ENCODE measurements at regions not wholly inside any gene's neighbourhood (a gene's known extent, or its start where the extent isn't known, plus 50 kb on each side); places are given as distances from the start of the nearest gene placed in this dataset.

DNA sequence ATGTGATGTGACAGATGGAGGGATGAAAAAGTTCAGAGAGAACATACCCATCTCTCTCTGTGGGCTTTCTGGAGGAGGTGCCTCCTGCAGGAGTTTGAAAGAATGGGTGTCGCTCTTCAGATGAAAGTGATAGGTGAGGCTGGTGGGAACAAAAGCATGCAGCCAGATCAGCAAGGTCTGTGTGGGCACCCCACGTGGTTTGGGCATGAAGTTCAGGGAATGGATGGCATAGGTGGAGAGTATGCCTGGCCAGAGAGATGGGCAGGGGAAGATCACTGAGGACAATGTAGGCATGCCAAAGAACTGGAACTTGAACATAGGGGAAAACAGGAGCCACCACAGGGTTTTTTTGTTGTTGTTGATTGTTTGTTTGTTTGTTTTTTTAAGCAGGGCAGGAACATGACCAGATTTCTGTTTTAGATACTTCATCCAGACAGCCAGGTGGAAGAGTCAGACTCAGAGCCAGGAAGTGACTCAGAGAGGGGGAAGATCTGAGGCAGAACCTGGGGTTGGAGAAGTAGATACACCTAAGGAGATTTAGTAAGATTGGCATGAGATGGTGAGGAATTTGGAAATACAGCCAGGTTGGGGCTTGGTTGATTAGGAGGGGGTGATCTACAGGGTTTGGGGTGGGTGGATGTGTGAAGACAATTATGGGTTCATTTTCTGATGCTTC lies 64.8 kb upstream of the CLSTN2 start:
- Mint-ChIP-seq H3K27ac (ENCODE audit: unreplicated experiment) (no peak overlapping the region), H3K27me3 (ENCODE audit: unreplicated experiment) (no peaks in the 10 kb centered on the region), H3K9me3 (ENCODE audit: unreplicated experiment) (no peaks in the 10 kb centered on the region), H3K36me3 (ENCODE audit: low read depth, unreplicated experiment) (no peaks in the 10 kb centered on the region), H3K4me1 (ENCODE audit: unreplicated experiment) (no peaks in the 10 kb centered on the region), H3K4me3 (ENCODE audit: unreplicated experiment) (no peak overlapping the region)
- DNase-seq (ENCODE audit: low spot score): no peak
- TF ChIP-seq, protein P1, sequence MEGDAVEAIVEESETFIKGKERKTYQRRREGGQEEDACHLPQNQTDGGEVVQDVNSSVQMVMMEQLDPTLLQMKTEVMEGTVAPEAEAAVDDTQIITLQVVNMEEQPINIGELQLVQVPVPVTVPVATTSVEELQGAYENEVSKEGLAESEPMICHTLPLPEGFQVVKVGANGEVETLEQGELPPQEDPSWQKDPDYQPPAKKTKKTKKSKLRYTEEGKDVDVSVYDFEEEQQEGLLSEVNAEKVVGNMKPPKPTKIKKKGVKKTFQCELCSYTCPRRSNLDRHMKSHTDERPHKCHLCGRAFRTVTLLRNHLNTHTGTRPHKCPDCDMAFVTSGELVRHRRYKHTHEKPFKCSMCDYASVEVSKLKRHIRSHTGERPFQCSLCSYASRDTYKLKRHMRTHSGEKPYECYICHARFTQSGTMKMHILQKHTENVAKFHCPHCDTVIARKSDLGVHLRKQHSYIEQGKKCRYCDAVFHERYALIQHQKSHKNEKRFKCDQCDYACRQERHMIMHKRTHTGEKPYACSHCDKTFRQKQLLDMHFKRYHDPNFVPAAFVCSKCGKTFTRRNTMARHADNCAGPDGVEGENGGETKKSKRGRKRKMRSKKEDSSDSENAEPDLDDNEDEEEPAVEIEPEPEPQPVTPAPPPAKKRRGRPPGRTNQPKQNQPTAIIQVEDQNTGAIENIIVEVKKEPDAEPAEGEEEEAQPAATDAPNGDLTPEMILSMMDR (IDR thresholded peaks at IDR 0.05; ENCODE audit: unreplicated experiment): no peak

DNA sequence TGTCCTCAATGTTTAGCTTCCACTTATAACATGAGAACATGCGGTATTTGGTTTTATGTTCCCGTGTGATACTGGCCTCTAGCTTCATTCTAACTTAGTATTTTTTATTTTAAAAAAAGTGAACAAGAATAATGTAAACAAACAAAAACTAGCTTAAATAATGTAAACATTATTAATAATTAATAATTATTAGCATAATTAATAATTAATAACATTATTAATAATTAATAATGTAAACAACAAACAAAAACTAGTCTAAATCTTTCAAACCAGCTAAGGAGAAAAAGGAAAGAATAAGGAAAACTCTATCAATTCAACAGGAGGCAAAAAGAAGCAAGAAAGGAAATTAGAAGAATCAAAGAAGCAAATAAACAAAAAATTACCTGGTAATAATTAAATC lies 66.2 kb upstream of the CLSTN2 start:
- Mint-ChIP-seq H3K36me3 (ENCODE audit: low read depth, unreplicated experiment) (no peaks in the 10 kb centered on the region), H3K4me1 (ENCODE audit: unreplicated experiment) (no peaks in the 10 kb centered on the region), H3K27me3 (ENCODE audit: unreplicated experiment) (no peaks in the 10 kb centered on the region), H3K27ac (ENCODE audit: unreplicated experiment) (no peak overlapping the region), H3K4me3 (ENCODE audit: unreplicated experiment) (no peak overlapping the region), H3K9me3 (ENCODE audit: unreplicated experiment) (no peaks in the 10 kb centered on the region)
- TF ChIP-seq, protein P1 (IDR thresholded peaks at IDR 0.05; ENCODE audit: unreplicated experiment): no peak
- DNase-seq (ENCODE audit: low spot score): no peak

DNA sequence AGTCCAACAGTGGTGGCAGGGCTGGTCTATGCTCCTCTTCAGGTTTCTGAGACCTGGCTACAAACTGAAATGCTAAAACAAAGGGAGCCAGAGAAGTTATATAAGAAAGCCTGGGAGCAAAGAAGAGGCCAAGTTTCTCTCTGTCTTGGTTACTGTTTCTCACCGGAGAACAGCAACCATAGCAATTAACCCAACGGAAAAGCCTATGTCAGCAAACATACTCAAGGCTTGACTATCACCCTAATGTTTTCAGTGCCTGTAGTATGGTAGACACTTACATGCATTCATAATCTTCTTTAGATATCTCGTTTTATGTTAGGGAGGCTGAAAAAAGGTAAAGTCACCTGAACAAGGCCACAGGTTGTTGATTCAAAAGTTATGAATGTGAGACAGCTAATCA lies 86.3 kb upstream of the CLSTN2 start:
- Mint-ChIP-seq H3K27ac (ENCODE audit: unreplicated experiment) (no peak overlapping the region), H3K27me3 (ENCODE audit: unreplicated experiment) (no peaks in the 10 kb centered on the region), H3K36me3 (ENCODE audit: low read depth, unreplicated experiment) (no peaks in the 10 kb centered on the region), H3K9me3 (ENCODE audit: unreplicated experiment) (peaks cover 3% of the 10 kb centered on the region), H3K4me1 (ENCODE audit: unreplicated experiment) (no peaks in the 10 kb centered on the region), H3K4me3 (ENCODE audit: unreplicated experiment) (no peak overlapping the region)
- TF ChIP-seq, protein P1 (IDR thresholded peaks at IDR 0.05; ENCODE audit: unreplicated experiment): no peak
- DNase-seq (ENCODE audit: low spot score): no peak

GRCh38 chr3:139846729-139847128 lies 88.3 kb upstream of the CLSTN2 start:
- H3K27me3 Mint-ChIP-seq (ENCODE audit: unreplicated experiment): no peaks in the 10 kb centered on the region
- H3K4me1 Mint-ChIP-seq (ENCODE audit: unreplicated experiment): no peaks in the 10 kb centered on the region
- DNase-seq (ENCODE audit: low spot score): no peak
- no peaks in the 10 kb centered on the region for H3K9me3 Mint-ChIP-seq (ENCODE audit: unreplicated experiment)
- TF ChIP-seq, protein P1 (IDR thresholded peaks at IDR 0.05; ENCODE audit: unreplicated experiment): no peak
- no peak overlapping the region for H3K27ac Mint-ChIP-seq (ENCODE audit: unreplicated experiment)
- no peaks in the 10 kb centered on the region for H3K36me3 Mint-ChIP-seq (ENCODE audit: low read depth, unreplicated experiment)
- H3K4me3 Mint-ChIP-seq (ENCODE audit: unreplicated experiment): no peak overlapping the region

GRCh38 chr3:139839659-139840058 lies 95.3 kb upstream of the CLSTN2 start:
- TF ChIP-seq, protein P1 (IDR thresholded peaks at IDR 0.05; ENCODE audit: unreplicated experiment): no peak
- Mint-ChIP-seq H3K9me3 (ENCODE audit: unreplicated experiment) (no peaks in the 10 kb centered on the region), H3K4me3 (ENCODE audit: unreplicated experiment) (no peak overlapping the region), H3K27ac (ENCODE audit: unreplicated experiment) (no peak overlapping the region), H3K27me3 (ENCODE audit: unreplicated experiment) (no peaks in the 10 kb centered on the region), H3K4me1 (ENCODE audit: unreplicated experiment) (peaks cover 3% of the 10 kb centered on the region), H3K36me3 (ENCODE audit: low read depth, unreplicated experiment) (no peaks in the 10 kb centered on the region)
- DNase-seq (ENCODE audit: low spot score): no peak
